GM12878 (cell line): ENCODE measurements at regions not wholly inside any gene's neighbourhood (a gene's known extent, or its start where the extent isn't known, plus 50 kb on each side); places are given as distances from the start of the nearest gene placed in this dataset.

ENCODE experiments used
- ATAC-seq: fragments of 200-7000 bp; cut with Tn5 transposase; 3 replicates; pipeline ENCODE4 v1.9.1; 2020; ENCODE audit warnings: mild to moderate bottlenecking, moderate library complexity
- BruUV-seq: library from RNA; stranded (reverse); fragments of 400-500 nt; replicated peaks from 2 replicates; lab custom pipeline; 2021; lab: Mats Ljungman, UMichigan
- CTCF ChIA-PET: fragments of 300-600 bp; sonication (Branson Sonifier 250); formaldehyde crosslinking; extraction: SDS; loops from one replicate; lab custom pipeline; 2021; ENCODE audit warnings: inconsistent platforms; lab: Yijun Ruan, JAX
- POLR2A ChIA-PET: fragments of 350-600 bp; formaldehyde crosslinking; extraction: SDS; loops from one replicate; lab custom pipeline; 2021; ENCODE audit warnings: inconsistent platforms; lab: Charles Lee
- RAD21 ChIA-PET: fragments of 300-600 bp; sonication (Branson Sonifier 250); formaldehyde crosslinking; loops from one replicate; lab custom pipeline; 2023; ENCODE audit warnings: antibody characterized with exemption; ENCODE audit not compliant: unreplicated experiment; lab: Charles Lee
- SMC1A ChIA-PET: fragments of 300-600 bp; sonication (Branson Sonifier 250); formaldehyde crosslinking; loops from one replicate; lab custom pipeline; 2023; ENCODE audit not compliant: unreplicated experiment, uncharacterized antibody; lab: Charles Lee
- DNase-seq: peaks from one replicate; pipeline ENCODE4 v3.0.0-alpha.2; 2011; ENCODE audit warnings: low read depth, low spot score
- FAIRE-seq: peaks from 3 replicates; lab custom pipeline; 2011; peaks lifted over from hg19 to GRCh38; lab: Jason Lieb, UNC
- H2AFZ ChIP-seq: 2 replicates; pipeline ENCODE4 v1.6.0; 2011; ENCODE audit warnings: low read depth, low read length, control low read depth; ENCODE audit not compliant: control insufficient read depth
- H3K27ac ChIP-seq: 2 replicates; pipeline ENCODE4 v1.5.1; 2011; ENCODE audit warnings: control low read depth; ENCODE audit not compliant: control insufficient read depth, insufficient read depth
- H3K27me3 ChIP-seq, 2 experiments: replicated peaks in 1 of 2; 2 replicates each; pipeline versions ENCODE4 v1.6.0 to v1.6.1; 2011; ENCODE audit warnings: low read length in 1 of 2; ENCODE audit not compliant: control insufficient read depth in 2 of 2, insufficient read depth in 2 of 2
- H3K36me3 ChIP-seq, 2 experiments: 2 replicates each; pipeline ENCODE4 v1.5.1; 2011; ENCODE audit warnings: low read length in 1 of 2; ENCODE audit not compliant: control insufficient read depth in 2 of 2, insufficient read depth in 2 of 2
- H3K4me1 ChIP-seq: 2 replicates; pipeline ENCODE4 v1.6.1; 2011; ENCODE audit warnings: mild to moderate bottlenecking, low read length, moderate library complexity, mixed read lengths; ENCODE audit not compliant: control insufficient read depth, insufficient read depth
- H3K4me2 ChIP-seq: 2 replicates; pipeline ENCODE4 v1.6.0; 2011; ENCODE audit warnings: control low read depth; ENCODE audit not compliant: control insufficient read depth, insufficient read depth
- H3K4me3 ChIP-seq: fragments of 200-600 bp; sonication (generic); 2 replicates; pipeline ENCODE4 v1.5.1; 2016
- H3K79me2 ChIP-seq: 2 replicates; pipeline ENCODE4 v1.6.0; 2011; ENCODE audit warnings: low read length; ENCODE audit not compliant: control insufficient read depth, insufficient read depth
- H3K9ac ChIP-seq: 2 replicates; pipeline ENCODE4 v1.8.0; 2011; ENCODE audit warnings: low read length, control low read depth, mixed read lengths; ENCODE audit not compliant: control insufficient read depth, insufficient read depth
- H3K9me3 ChIP-seq: replicated peaks from 3 replicates; pipeline ENCODE4 v1.5.1; 2011; ENCODE audit warnings: mild to moderate bottlenecking, low read length; ENCODE audit not compliant: control insufficient read depth, insufficient read depth
- H4K20me1 ChIP-seq: 2 replicates; pipeline ENCODE4 v1.6.0; 2011; ENCODE audit not compliant: control insufficient read depth, insufficient read depth
- BMI1 ChIP-seq: fragments of 450-650 bp; IDR thresholded peaks from 2 replicates; pipeline ENCODE4 v1.6.1; 2016; ENCODE audit warnings: mild to moderate bottlenecking, moderate library complexity, borderline replicate concordance
- CBX5 ChIP-seq: sonication (generic); IDR thresholded peaks from 2 replicates; pipeline ENCODE4 v1.6.1; 2016; ENCODE audit warnings: low read depth, moderate library complexity, mild to moderate bottlenecking, inconsistent platforms
- CEBPB ChIP-seq, 2 experiments: fragments of 150-350 bp in 1 of 2; IDR thresholded peaks; 2 replicates each; pipeline ENCODE4 v1.6.1; 2012 to 2014; ENCODE audit warnings: low read depth in 2 of 2, low read length in 2 of 2, borderline replicate concordance in 1 of 2, inconsistent platforms in 1 of 2
- CHD1 ChIP-seq: IDR thresholded peaks from 2 replicates; pipeline ENCODE4 v1.6.1; 2012; ENCODE audit warnings: low read depth, low read length, improper control_type of control experiment
- EP300 ChIP-seq, 2 experiments: fragments of 150-350 bp in 1 of 2; IDR thresholded peaks; 2 replicates each; pipeline ENCODE4 v1.6.1; 2011 to 2012; ENCODE audit warnings: low read depth in 2 of 2, low read length in 2 of 2, borderline replicate concordance in 1 of 2, improper control_type of control experiment in 1 of 2, inconsistent platforms in 1 of 2; ENCODE audit not compliant: control insufficient read depth in 1 of 2
- KDM1A ChIP-seq: fragments of 200-600 bp; sonication (generic); IDR thresholded peaks from 2 replicates; pipeline ENCODE4 v1.6.1; 2016; ENCODE audit warnings: borderline replicate concordance
- MTA2 ChIP-seq: fragments of 450-650 bp; IDR thresholded peaks from 2 replicates; pipeline ENCODE4 v1.6.1; 2016; ENCODE audit warnings: low read depth, mild to moderate bottlenecking, moderate library complexity
- RELB ChIP-seq: fragments of 450-650 bp; IDR thresholded peaks from 2 replicates; pipeline ENCODE4 v1.6.1; 2017; ENCODE audit warnings: low read depth, mild to moderate bottlenecking, moderate library complexity
- TCF12 ChIP-seq: IDR thresholded peaks from 2 replicates; pipeline ENCODE4 v1.6.1; 2011; ENCODE audit warnings: low read depth, mild to moderate bottlenecking, low read length
- USF2 ChIP-seq: IDR thresholded peaks from 2 replicates; pipeline ENCODE4 v1.6.1; 2011; ENCODE audit warnings: low read depth, low read length, improper control_type of control experiment, borderline replicate concordance
- ZBED1 ChIP-seq: IDR thresholded peaks from 2 replicates; pipeline ENCODE4 v1.6.1; 2016; ENCODE audit warnings: borderline replicate concordance
- ZBTB33 ChIP-seq: fragments of 450-650 bp; IDR thresholded peaks from 2 replicates; pipeline ENCODE4 v1.6.1; 2017; ENCODE audit warnings: mild to moderate bottlenecking
- ZSCAN29 ChIP-seq: fragments of 450-650 bp; IDR thresholded peaks from 2 replicates; pipeline ENCODE4 v1.6.1; 2017; ENCODE audit warnings: mild to moderate bottlenecking, moderate library complexity
- WGBS: methylation state at CpG from one replicate; pipeline ENCODE4 v1.1.6; 2016; ENCODE audit warnings: low lambda C conversion rate; ENCODE audit not compliant: insufficient replicate concordance, insufficient coverage; ENCODE audit errors: missing lambda C conversion rate; 5-methylcytosine and 5-hydroxymethylcytosine counted together
- in situ Hi-C: fragments of 300-500 bp; cut with MboI; formaldehyde crosslinking; loops from 9 replicates; pipeline ENCODE4 v1.14.3; 2018; ENCODE audit warnings: mixed read lengths
- intact Hi-C: fragments of 100-400 bp; cut with micrococcal nuclease; formaldehyde crosslinking; loops from one replicate; pipeline ENCODE4 v1.14.2; 2022; ENCODE audit not compliant: unreplicated experiment

GRCh38 chr5:105034401-105034763, 1471.8 kb upstream of the NUDT12 start:
- no peak for DNase-seq
- no peak overlapping the region for H3K4me3 ChIP-seq
- no peaks in the 10 kb centered on the region for H3K4me1 ChIP-seq
- intact Hi-C loops = no loop called here
- H3K4me2 ChIP-seq = no peak overlapping the region
- H2AFZ ChIP-seq = no peak overlapping the region
- H3K9me3 ChIP-seq = no peaks in the 10 kb centered on the region
- no peak overlapping the region for H3K27ac ChIP-seq
- RAD21 ChIA-PET = no interaction called here
- no peaks in the 10 kb centered on the region for H3K79me2 ChIP-seq
- H3K27me3 ChIP-seq = no peaks in the 10 kb centered on the region
- TF ChIP-seq USF2 (no peak), BMI1 (no peak)
- TF ChIP-seq, all 136 proteins: peak for 0
- Histone ChIP-seq H3K36me3 (no peaks in the 10 kb centered on the region), H3K9ac (no peak overlapping the region), H4K20me1 (no peaks in the 10 kb centered on the region)
- ATAC-seq = no peak
- ChIA-PET POLR2A (no interaction called here), SMC1A (no interaction called here), CTCF (no interaction called here)
- no peak for FAIRE-seq
- BruUV-seq = no TSS peak
- in situ Hi-C loops = no loop called here

- H3K4me2 ChIP-seq = no peak overlapping the region
- intact Hi-C loops (no loop called here), in situ Hi-C loops (no loop called here)
- H2AFZ ChIP-seq = no peak overlapping the region
- H3K36me3 ChIP-seq = no peaks in the 10 kb centered on the region
- TF ChIP-seq RELB = no peak
- TF ChIP-seq KDM1A = no peak
- TF ChIP-seq EP300 (IDR thresholded peaks at IDR 0.05; ENCODE audit: borderline replicate concordance in 1 of 2, control insufficient read depth in 1 of 2, low read depth in 2 of 2, low read length in 2 of 2) = no peak
- no peak for TF ChIP-seq MTA2
- TF ChIP-seq CEBPB (IDR thresholded peaks at IDR 0.05; ENCODE audit: borderline replicate concordance in 1 of 2, low read depth in 2 of 2, low read length in 2 of 2) = no peak
- no peak for TF ChIP-seq ZBTB33
- no peak for TF ChIP-seq ZBED1
- TF ChIP-seq ZSCAN29 = no peak
- no peak for TF ChIP-seq CBX5
- no peak for TF ChIP-seq TCF12
- TF ChIP-seq CHD1 = no peak
- SMC1A ChIA-PET = no interaction called here
- H3K4me3 ChIP-seq = no peak overlapping the region
- DNase-seq = no peak
- H3K79me2 ChIP-seq = no peaks in the 10 kb centered on the region
- ATAC-seq = no peak
- H3K27me3 ChIP-seq = no peaks in the 10 kb centered on the region
- RAD21 ChIA-PET = no interaction called here
- H3K27ac ChIP-seq = no peak overlapping the region
- CTCF ChIA-PET = no interaction called here
- BruUV-seq = no TSS peak
- no peak for FAIRE-seq
- no peaks in the 10 kb centered on the region for H3K9me3 ChIP-seq
- H3K9ac ChIP-seq = no peak overlapping the region
- POLR2A ChIA-PET = no interaction called here
- H3K4me1 ChIP-seq = no peaks in the 10 kb centered on the region
- no peaks in the 10 kb centered on the region for H4K20me1 ChIP-seq
- WGBS = 15% methylated on average over 6 of the region's 6 CpGs
Measured at GRCh38 chr5:105033637-105034400, 1471.2 kb upstream of the NUDT12 start.
